GM23338 (cell line): ENCODE measurements at regions not wholly inside any gene's neighbourhood (a gene's known extent, or its start where the extent isn't known, plus 50 kb on each side); places are given as distances from the start of the nearest gene placed in this dataset.

Experiments used
- ATAC-seq: fragments of 200-7000 bp; cut with Tn5 transposase; 3 replicates; pipeline ENCODE4 v1.9.1; 2020
- DNase-seq: peaks from one replicate; pipeline ENCODE4 v3.0.0-alpha.2; 2015; ENCODE audit warnings: low spot score
- H2AFZ ChIP-seq: fragments of 200-600 bp; sonication (generic); 2 replicates; pipeline ENCODE4 v1.8.0; 2016; ENCODE audit warnings: antibody characterized with exemption, mild to moderate bottlenecking, moderate library complexity
- H3F3A ChIP-seq: fragments of 200-600 bp; sonication (generic); replicated peaks from 2 replicates; pipeline ENCODE4 v1.8.0; 2017; ENCODE audit warnings: antibody characterized with exemption, mixed run types, low read depth
- H3K27ac ChIP-seq: fragments of 200-600 bp; sonication (generic); 2 replicates; pipeline ENCODE4 v1.6.1; 2016; ENCODE audit warnings: low read depth
- H3K27me3 ChIP-seq: fragments of 200-600 bp; sonication (generic); 2 replicates; pipeline ENCODE4 v1.8.0; 2016; ENCODE audit warnings: mild to moderate bottlenecking, mixed run types, moderate library complexity; ENCODE audit not compliant: insufficient read depth
- H3K36me3 ChIP-seq: fragments of 200-600 bp; sonication (generic); 2 replicates; pipeline ENCODE4 v1.8.0; 2016; ENCODE audit warnings: mild to moderate bottlenecking; ENCODE audit not compliant: insufficient read depth
- H3K4me1 ChIP-seq: fragments of 200-600 bp; sonication (generic); 2 replicates; pipeline ENCODE4 v1.8.0; 2016; ENCODE audit warnings: mild to moderate bottlenecking, moderate library complexity; ENCODE audit not compliant: insufficient read depth
- H3K4me2 ChIP-seq: fragments of 200-600 bp; sonication (generic); 2 replicates; pipeline ENCODE4 v1.7.1; 2017; ENCODE audit warnings: mixed run types
- H3K4me3 ChIP-seq: fragments of 200-600 bp; sonication (generic); 2 replicates; pipeline ENCODE4 v1.6.1; 2016; ENCODE audit warnings: mixed run types
- H3K79me2 ChIP-seq: fragments of 200-600 bp; sonication (generic); replicated peaks from 2 replicates; pipeline ENCODE4 v1.8.0; 2017; ENCODE audit warnings: mild to moderate bottlenecking; ENCODE audit not compliant: insufficient read depth
- H3K9me2 ChIP-seq: fragments of 200-600 bp; sonication (generic); 2 replicates; pipeline ENCODE4 v1.8.0; 2017; ENCODE audit not compliant: insufficient read depth
- H4K20me1 ChIP-seq: fragments of 200-600 bp; sonication (generic); replicated peaks from 2 replicates; pipeline ENCODE4 v1.8.0; 2017; ENCODE audit warnings: mild to moderate bottlenecking; ENCODE audit not compliant: insufficient read depth
- H3K27ac Mint-ChIP-seq: 2 replicates; pipeline ENCODE4 v1.8.0; 2020; ENCODE audit warnings: inconsistent platforms, mild to moderate bottlenecking, moderate library complexity, mixed read lengths
- H3K27me3 Mint-ChIP-seq: 3 replicates; pipeline ENCODE4 v1.8.0; 2022; ENCODE audit warnings: low read depth, mild to moderate bottlenecking, moderate library complexity, mixed read lengths, inconsistent platforms; ENCODE audit not compliant: insufficient read depth, poor library complexity
- H3K36me3 Mint-ChIP-seq: 3 replicates; pipeline ENCODE4 v1.8.0; 2021; ENCODE audit warnings: low read depth, mild to moderate bottlenecking, inconsistent platforms, moderate library complexity, mixed read lengths
- H3K4me1 Mint-ChIP-seq: 3 replicates; pipeline ENCODE4 v1.8.0; 2020; ENCODE audit warnings: mild to moderate bottlenecking, inconsistent platforms, mixed read lengths
- H3K4me3 Mint-ChIP-seq: 3 replicates; pipeline ENCODE4 v1.8.0; 2021; ENCODE audit warnings: moderate library complexity, mild to moderate bottlenecking, inconsistent platforms, mixed read lengths
- H3K9me3 Mint-ChIP-seq: 3 replicates; pipeline ENCODE4 v1.8.0; 2020; ENCODE audit warnings: moderate library complexity, mild to moderate bottlenecking, inconsistent platforms, mixed read lengths
- ETS1 ChIP-seq: IDR thresholded peaks from 2 replicates; pipeline ENCODE4 v1.6.1; 2016; ENCODE audit warnings: antibody characterized with exemption
- POLR2AphosphoS5 ChIP-seq: IDR thresholded peaks from 2 replicates; pipeline ENCODE4 v1.6.1; 2016; ENCODE audit warnings: antibody characterized with exemption, low read depth
- REST ChIP-seq: IDR thresholded peaks from one replicate; pipeline ENCODE4 v1.6.1; 2018; ENCODE audit warnings: antibody characterized with exemption; ENCODE audit not compliant: unreplicated experiment
- ZNF114 ChIP-seq: fragments of 250-450 bp; sonication (Bioruptor Pico); IDR thresholded peaks from 2 replicates; pipeline ENCODE4 v1.5.0; 2020; ENCODE audit warnings: mild to moderate bottlenecking, moderate library complexity
- ZNF462 ChIP-seq: fragments of 250-450 bp; sonication (Bioruptor Pico); IDR thresholded peaks from 2 replicates; pipeline ENCODE4 v1.5.0; 2020; ENCODE audit warnings: mild to moderate bottlenecking, moderate library complexity

- H3K79me2 ChIP-seq = no peaks in the 10 kb centered on the region
- H3F3A ChIP-seq = no peaks in the 10 kb centered on the region
- no peaks in the 10 kb centered on the region for H3K36me3 Mint-ChIP-seq
- H4K20me1 ChIP-seq = no peaks in the 10 kb centered on the region
- H3K4me3 Mint-ChIP-seq = no peak overlapping the region
- H3K9me2 ChIP-seq = no peaks in the 10 kb centered on the region
- peaks cover 3% of the 10 kb centered on the region for H3K27me3 Mint-ChIP-seq
- TF ChIP-seq ZNF114 (CRISPR knock-in tag) (no peak), ETS1 (no peak), ZNF462 (CRISPR knock-in tag) (no peak), REST (no peak), POLR2AphosphoS5 (no peak)
- ATAC-seq (no peak), DNase-seq (no peak)
- no peak overlapping the region for H3K4me3 ChIP-seq
- H3K27ac ChIP-seq = no peak overlapping the region
- 0 out of 2 replicates have a peak, but pooled peaks cover 4% of the 10 kb centered on the region for H3K4me1 ChIP-seq
- H3K27ac Mint-ChIP-seq = no peak overlapping the region
- no peaks in the 10 kb centered on the region for H3K36me3 ChIP-seq
- H3K4me1 Mint-ChIP-seq = peaks cover 14% of the 10 kb centered on the region
- H2AFZ ChIP-seq = no peak overlapping the region; the same call in 1 of the 2 replicates
- no peaks in the 10 kb centered on the region for H3K9me3 Mint-ChIP-seq
- no peak overlapping the region for H3K4me2 ChIP-seq
- H3K27me3 ChIP-seq = peaks cover 8% of the 10 kb centered on the region; the same call in 1 of the 2 replicates
Observed at GRCh38 chr1:58900396-58900795, 116.5 kb upstream of the JUN start.
